NT2/D1 (cell line): ENCODE measurements at regions not wholly inside any gene's neighbourhood (a gene's known extent, or its start where the extent isn't known, plus 50 kb on each side); places are given as distances from the start of the nearest gene placed in this dataset.

Experiments used
- DNase-seq: peaks from one replicate; pipeline ENCODE4 v3.0.0-alpha.2; 2011; ENCODE audit warnings: low read depth, low spot score
- H3K27me3 ChIP-seq: 2 replicates; pipeline ENCODE4 v1.6.0; 2011; ENCODE audit warnings: mild to moderate bottlenecking; ENCODE audit not compliant: insufficient read length, insufficient read depth
- H3K36me3 ChIP-seq: 2 replicates; pipeline ENCODE4 v1.6.1; 2011; ENCODE audit warnings: mild to moderate bottlenecking, low read length, mixed read lengths; ENCODE audit not compliant: insufficient read depth, insufficient read length
- H3K4me1 ChIP-seq: 2 replicates; pipeline ENCODE4 v1.5.1; 2011; ENCODE audit not compliant: insufficient read depth, insufficient read length
- H3K4me3 ChIP-seq: 2 replicates; pipeline ENCODE4 v1.5.1; 2011; ENCODE audit warnings: low read depth; ENCODE audit not compliant: insufficient read length
- H3K9ac ChIP-seq: 2 replicates; pipeline ENCODE4 v1.6.0; 2011; ENCODE audit warnings: low read depth; ENCODE audit not compliant: insufficient read length
- H3K9me3 ChIP-seq: 2 replicates; pipeline ENCODE4 v1.5.1; 2011; ENCODE audit warnings: mild to moderate bottlenecking, low read length; ENCODE audit not compliant: insufficient read depth
- SUZ12 ChIP-seq: IDR thresholded peaks from 2 replicates; pipeline ENCODE4 v1.6.1; 2011; ENCODE audit not compliant: insufficient read length, insufficient read depth; ENCODE audit errors: extremely low read depth
- YY1 ChIP-seq: IDR thresholded peaks from 2 replicates; pipeline ENCODE4 v1.6.1; 2011; ENCODE audit not compliant: insufficient read length, insufficient read depth
- ZNF274 ChIP-seq: IDR thresholded peaks from 2 replicates; pipeline ENCODE4 v1.6.1; 2011; ENCODE audit warnings: mild to moderate bottlenecking, low read depth, low read length

- no peak overlapping the region for H3K4me3 ChIP-seq
- DNase-seq: no peak
- no peak overlapping the region for H3K9ac ChIP-seq
- no peaks in the 10 kb centered on the region for H3K27me3 ChIP-seq
- H3K36me3 ChIP-seq: no peaks in the 10 kb centered on the region
- no peak for TF ChIP-seq YY1
- TF ChIP-seq SUZ12: no peak
- TF ChIP-seq ZNF274: no peak
- H3K9me3 ChIP-seq: peaks cover 22% of the 10 kb centered on the region
- no peaks in the 10 kb centered on the region for H3K4me1 ChIP-seq
These were observed 158.1 kb downstream of the AHR start for GRCh38 chr7:17456541-17456940.

- TF ChIP-seq ZNF274: no peak
- TF ChIP-seq SUZ12: no peak
- no peak for TF ChIP-seq YY1
- H3K9me3 ChIP-seq: peaks cover 24% of the 10 kb centered on the region
- DNase-seq: no peak
- H3K4me3 ChIP-seq: no peak overlapping the region
- H3K36me3 ChIP-seq: no peaks in the 10 kb centered on the region
- no peaks in the 10 kb centered on the region for H3K4me1 ChIP-seq
- no peaks in the 10 kb centered on the region for H3K27me3 ChIP-seq
- no peak overlapping the region for H3K9ac ChIP-seq
These were observed 161.5 kb downstream of the AHR start for GRCh38 chr7:17460001-17460400.

- no peaks in the 10 kb centered on the region for H3K27me3 ChIP-seq
- no peaks in the 10 kb centered on the region for H3K36me3 ChIP-seq
- H3K9me3 ChIP-seq: peaks cover 24% of the 10 kb centered on the region
- DNase-seq: no peak
- H3K4me3 ChIP-seq: no peak overlapping the region
- H3K9ac ChIP-seq: no peak overlapping the region
- TF ChIP-seq ZNF274: no peak
- no peak for TF ChIP-seq YY1
- TF ChIP-seq SUZ12: no peak
- H3K4me1 ChIP-seq: no peaks in the 10 kb centered on the region
These were observed 162.2 kb downstream of the AHR start for GRCh38 chr7:17460665-17461064.

GRCh38 chr7:17462131-17462631 is 163.7 kb downstream of the AHR start:
- Histone ChIP-seq H3K4me3 (no peak overlapping the region), H3K4me1 (no peaks in the 10 kb centered on the region), H3K9ac (no peak overlapping the region), H3K36me3 (no peaks in the 10 kb centered on the region), H3K27me3 (no peaks in the 10 kb centered on the region), H3K9me3 (peaks cover 24% of the 10 kb centered on the region)
- TF ChIP-seq YY1 (no peak), ZNF274 (no peak), SUZ12 (no peak)
- no peak for DNase-seq

- no peak overlapping the region for H3K9ac ChIP-seq
- TF ChIP-seq SUZ12 (no peak), ZNF274 (no peak), YY1 (no peak)
- no peaks in the 10 kb centered on the region for H3K27me3 ChIP-seq
- H3K4me1 ChIP-seq: no peaks in the 10 kb centered on the region
- H3K9me3 ChIP-seq: peaks cover 24% of the 10 kb centered on the region
- no peak for DNase-seq
- H3K36me3 ChIP-seq: no peaks in the 10 kb centered on the region
- no peak overlapping the region for H3K4me3 ChIP-seq
These were observed 165.1 kb downstream of the AHR start for GRCh38 chr7:17463511-17464085.

GRCh38 chr7:17466216-17466615 is 167.8 kb downstream of the AHR start:
- Histone ChIP-seq H3K4me3 (no peak overlapping the region), H3K9ac (no peak overlapping the region), H3K27me3 (no peaks in the 10 kb centered on the region), H3K9me3 (peaks cover 6% of the 10 kb centered on the region; the same call in 1 of the 2 replicates), H3K36me3 (no peaks in the 10 kb centered on the region), H3K4me1 (no peaks in the 10 kb centered on the region)
- DNase-seq: no peak
- TF ChIP-seq ZNF274: no peak
- TF ChIP-seq YY1: no peak
- TF ChIP-seq SUZ12: no peak

- Histone ChIP-seq H3K36me3 (no peaks in the 10 kb centered on the region), H3K4me1 (no peaks in the 10 kb centered on the region), H3K4me3 (no peak overlapping the region), H3K9me3 (peaks cover 2% of the 10 kb centered on the region; the same call in 1 of the 2 replicates), H3K27me3 (no peaks in the 10 kb centered on the region), H3K9ac (no peak overlapping the region)
- DNase-seq: no peak
- no peak for TF ChIP-seq YY1
- no peak for TF ChIP-seq SUZ12
- TF ChIP-seq ZNF274: no peak
These were observed 169.0 kb downstream of the AHR start for GRCh38 chr7:17467386-17467945.
